Activated naive CD4-positive, alpha-beta T cell treated with anti-CD3 and anti-CD28 coated beads, Interleukin-2, amount 10 ng/mL, durations not matched to agents 7 days and 5 days (primary cell): ENCODE measurements at regions not wholly inside any gene's neighbourhood (a gene's known extent, or its start where the extent isn't known, plus 50 kb on each side); places are given as distances from the start of the nearest gene placed in this dataset.
"Not testable (repeated sequence)": the region's sequence is repeated elsewhere in the genome, so short reads cannot be mapped to it uniquely, and the experiment has no call there.

Source experiments
- CTCF ChIA-PET: fragments of 350-600 bp; sonication (Branson Sonifier 250); formaldehyde crosslinking; loops from one replicate; lab custom pipeline; 2021; ENCODE audit warnings: antibody characterized with exemption; lab: Charles Lee
- DNase-seq: peaks from one replicate; pipeline ENCODE4 v3.0.0-alpha.2; 2020
- H3K27ac Mint-ChIP-seq: one replicate; pipeline ENCODE4 v1.8.0; 2021; ENCODE audit warnings: mild to moderate bottlenecking, moderate library complexity, mixed read lengths
- H3K27me3 Mint-ChIP-seq: one replicate; pipeline ENCODE4 v1.8.0; 2021; ENCODE audit warnings: mild to moderate bottlenecking, mixed read lengths
- H3K36me3 Mint-ChIP-seq: one replicate; pipeline ENCODE4 v1.8.0; 2021; ENCODE audit warnings: mixed read lengths
- H3K4me1 Mint-ChIP-seq: one replicate; pipeline ENCODE4 v1.8.0; 2021; ENCODE audit warnings: mixed read lengths
- H3K4me3 Mint-ChIP-seq: one replicate; pipeline ENCODE4 v1.8.0; 2021; ENCODE audit warnings: mild to moderate bottlenecking, moderate library complexity, mixed read lengths
- H3K9me3 Mint-ChIP-seq: one replicate; pipeline ENCODE4 v1.8.0; 2021; ENCODE audit warnings: mixed read lengths

DNA sequence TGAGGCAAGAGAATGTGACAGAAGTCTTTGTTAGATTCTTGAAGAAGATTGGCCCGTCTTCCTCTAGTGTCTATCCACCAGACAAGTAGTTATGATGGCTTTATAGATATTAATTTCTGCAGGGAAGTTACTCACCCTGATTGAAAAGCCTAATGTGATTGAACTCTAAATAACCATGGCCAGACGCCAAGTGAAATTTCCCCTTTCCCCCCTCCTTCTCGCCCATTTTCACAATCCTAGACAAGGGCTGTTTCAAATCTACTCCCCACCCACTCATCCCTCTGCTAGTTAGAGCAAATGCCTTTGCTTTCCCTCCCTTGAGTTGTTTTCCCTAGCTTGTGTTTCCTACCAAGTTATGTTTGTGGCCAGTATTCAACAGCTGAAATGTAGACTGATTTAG lies 182.5 kb downstream of the TMEM167A start:
- Mint-ChIP-seq H3K9me3 (no peaks in the 10 kb centered on the region), H3K4me3 (no peak overlapping the region), H3K27ac (no peak overlapping the region), H3K36me3 (no peaks in the 10 kb centered on the region), H3K27me3 (no peaks in the 10 kb centered on the region), H3K4me1 (no peaks in the 10 kb centered on the region)
- CTCF ChIA-PET: no interaction called here
- DNase-seq: no peak

GRCh38 chr5:82889088-82889487 lies 188.1 kb downstream of the TMEM167A start:
- H3K4me1 Mint-ChIP-seq: peaks cover 3% of the 10 kb centered on the region
- CTCF ChIA-PET: no interaction called here

GRCh38 chr5:82886911-82887310 lies 190.3 kb downstream of the TMEM167A start:
- Mint-ChIP-seq H3K36me3 (no peaks in the 10 kb centered on the region), H3K9me3 (no peaks in the 10 kb centered on the region), H3K4me3 (no peak overlapping the region), H3K27me3 (no peaks in the 10 kb centered on the region), H3K27ac (no peak overlapping the region), H3K4me1 (peaks cover 6% of the 10 kb centered on the region)
- CTCF ChIA-PET: no interaction called here
- no peak for DNase-seq

More at GRCh38 chr5:82889088-82889487, 188.1 kb downstream of the TMEM167A start:
- no peak overlapping the region for H3K27ac Mint-ChIP-seq
- H3K36me3 Mint-ChIP-seq: no peaks in the 10 kb centered on the region
- DNase-seq: no peak
- H3K4me3 Mint-ChIP-seq: no peak overlapping the region
- no peaks in the 10 kb centered on the region for H3K9me3 Mint-ChIP-seq
- no peaks in the 10 kb centered on the region for H3K27me3 Mint-ChIP-seq

DNA sequence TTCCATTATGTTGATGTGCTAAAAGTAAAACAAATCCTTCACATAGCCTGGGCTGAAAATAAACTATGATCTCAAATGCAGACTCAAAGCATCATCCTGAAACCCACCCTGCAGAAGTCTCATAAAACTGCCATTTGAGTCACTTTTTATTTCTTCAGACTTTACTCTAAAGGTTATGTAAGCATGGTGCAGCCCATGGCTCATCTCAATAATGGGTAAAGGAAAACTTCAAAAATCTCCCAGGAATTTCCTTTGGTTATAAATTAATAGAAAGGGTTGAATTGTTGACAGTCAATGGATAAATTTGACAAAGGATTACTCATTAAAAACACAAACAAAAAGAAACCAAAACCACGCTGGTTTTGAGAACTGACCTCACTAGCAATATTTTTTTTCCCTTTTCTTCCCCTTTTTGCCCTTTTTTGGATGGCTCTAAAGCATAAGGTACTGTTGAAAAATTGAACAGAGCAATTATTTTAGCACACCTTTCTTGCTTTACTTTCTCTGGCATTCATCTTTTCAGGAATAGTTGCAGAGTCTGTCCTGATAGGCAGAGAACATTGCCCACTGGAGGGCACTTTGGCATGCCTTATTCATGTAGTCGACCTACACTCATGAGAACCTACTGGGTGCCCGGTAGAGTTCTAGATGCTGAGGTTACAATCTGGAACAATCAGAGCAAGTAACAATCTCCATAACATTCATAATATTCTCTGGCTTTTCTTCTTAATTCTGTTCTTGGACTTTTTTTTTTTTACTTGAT lies 191.4 kb downstream of the TMEM167A start:
- CTCF ChIA-PET: no interaction called here
- no peaks in the 10 kb centered on the region for H3K27me3 Mint-ChIP-seq
- DNase-seq: no peak
- no peak overlapping the region for H3K4me3 Mint-ChIP-seq
- H3K36me3 Mint-ChIP-seq: no peaks in the 10 kb centered on the region
- no peak overlapping the region for H3K27ac Mint-ChIP-seq
- peaks cover 12% of the 10 kb centered on the region for H3K4me1 Mint-ChIP-seq
- H3K9me3 Mint-ChIP-seq: no peaks in the 10 kb centered on the region

- no peaks in the 10 kb centered on the region for H3K27me3 Mint-ChIP-seq
- H3K4me3 Mint-ChIP-seq: no peak overlapping the region
- no peaks in the 10 kb centered on the region for H3K36me3 Mint-ChIP-seq
- peaks cover 2% of the 10 kb centered on the region for H3K9me3 Mint-ChIP-seq
- H3K27ac Mint-ChIP-seq: no peak overlapping the region
- peaks cover 12% of the 10 kb centered on the region for H3K4me1 Mint-ChIP-seq
- CTCF ChIA-PET: no interaction called here
- no peak for DNase-seq
Observed at GRCh38 chr5:82884821-82885471, 192.2 kb downstream of the TMEM167A start.

GRCh38 chr5:82882316-82882715 lies 194.9 kb downstream of the TMEM167A start:
- CTCF ChIA-PET: interaction anchor here (0.9 kb wide), 1 partner anchor 241 kb away, joined by 4 read pairs; no protein-coding TSS in a partner anchor

GRCh38 chr5:82881571-82882174 lies 195.5 kb downstream of the TMEM167A start:
- peak overlapping the region; percentile 15 for H3K27ac Mint-ChIP-seq
- CTCF ChIA-PET: interaction anchor here (0.9 kb wide), 1 partner anchor 240 kb away, joined by 4 read pairs; no protein-coding TSS in a partner anchor
- H3K4me1 Mint-ChIP-seq: peaks cover 9% of the 10 kb centered on the region
- no peaks in the 10 kb centered on the region for H3K36me3 Mint-ChIP-seq
- DNase-seq: no peak
- H3K27me3 Mint-ChIP-seq: no peaks in the 10 kb centered on the region
- peaks cover 9% of the 10 kb centered on the region for H3K9me3 Mint-ChIP-seq
- H3K4me3 Mint-ChIP-seq: no peak overlapping the region

More at GRCh38 chr5:82882316-82882715, 194.9 kb downstream of the TMEM167A start:
- no peak for DNase-seq
- no peaks in the 10 kb centered on the region for H3K36me3 Mint-ChIP-seq
- H3K9me3 Mint-ChIP-seq: peaks cover 9% of the 10 kb centered on the region
- peak overlapping the region; percentile 17 for H3K27ac Mint-ChIP-seq
- H3K4me3 Mint-ChIP-seq: no peak overlapping the region
- no peaks in the 10 kb centered on the region for H3K27me3 Mint-ChIP-seq
- peaks cover 9% of the 10 kb centered on the region for H3K4me1 Mint-ChIP-seq

DNA sequence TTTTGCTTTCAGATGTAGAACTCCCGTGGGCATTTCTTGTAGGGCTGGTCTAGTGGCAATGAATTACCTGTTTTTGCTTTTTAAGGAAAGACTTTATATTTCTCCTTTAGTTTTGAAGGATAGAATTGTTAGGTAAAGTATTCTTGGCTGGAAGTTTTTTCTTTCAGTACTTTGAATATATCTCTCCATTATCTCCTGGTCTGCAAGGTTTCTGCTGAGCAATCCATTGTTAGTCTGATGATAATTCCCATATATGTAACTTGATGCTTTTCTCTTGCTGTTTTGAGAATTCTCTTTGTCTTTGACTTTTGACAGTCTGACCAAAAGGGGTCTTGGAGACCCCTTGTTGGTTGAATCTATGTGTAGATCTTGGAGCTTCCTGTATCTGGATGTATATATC lies 198.1 kb downstream of the TMEM167A start:
- Mint-ChIP-seq H3K4me3 (no peak overlapping the region), H3K9me3 (peaks cover 9% of the 10 kb centered on the region), H3K27ac (no peak overlapping the region), H3K27me3 (no peaks in the 10 kb centered on the region), H3K4me1 (peaks cover 9% of the 10 kb centered on the region), H3K36me3 (no peaks in the 10 kb centered on the region)
- no peak for DNase-seq
- CTCF ChIA-PET: no interaction called here

DNA sequence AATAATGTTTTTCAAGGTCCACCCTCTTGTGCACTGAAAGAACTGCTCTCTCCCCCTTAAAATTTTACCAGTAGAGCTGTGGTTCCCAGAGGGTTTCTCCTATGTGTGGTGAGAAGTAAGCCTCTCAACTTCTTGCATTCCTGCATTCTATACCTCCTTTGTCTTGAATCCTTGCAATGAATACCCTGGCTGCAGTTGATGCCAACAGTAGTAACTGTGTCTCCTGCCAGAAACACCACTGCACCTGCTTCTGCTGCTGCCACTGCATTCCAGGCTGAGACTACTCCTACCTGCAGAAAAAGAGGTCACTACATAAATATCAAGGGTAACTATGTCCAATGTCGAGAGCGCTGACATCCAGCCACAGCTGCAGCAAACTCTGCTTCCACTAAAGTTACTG lies 203.7 kb downstream of the TMEM167A start:
- no peak overlapping the region for H3K27ac Mint-ChIP-seq
- CTCF ChIA-PET: interaction anchor here (0.7 kb wide), 1 partner anchor 222 kb away, joined by 3 read pairs; no protein-coding TSS in a partner anchor
- no peaks in the 10 kb centered on the region for H3K4me1 Mint-ChIP-seq
- no peak for DNase-seq
- H3K4me3 Mint-ChIP-seq: no peak overlapping the region
- H3K9me3 Mint-ChIP-seq: peaks cover 2% of the 10 kb centered on the region
- H3K27me3 Mint-ChIP-seq: no peaks in the 10 kb centered on the region
- no peaks in the 10 kb centered on the region for H3K36me3 Mint-ChIP-seq

DNA sequence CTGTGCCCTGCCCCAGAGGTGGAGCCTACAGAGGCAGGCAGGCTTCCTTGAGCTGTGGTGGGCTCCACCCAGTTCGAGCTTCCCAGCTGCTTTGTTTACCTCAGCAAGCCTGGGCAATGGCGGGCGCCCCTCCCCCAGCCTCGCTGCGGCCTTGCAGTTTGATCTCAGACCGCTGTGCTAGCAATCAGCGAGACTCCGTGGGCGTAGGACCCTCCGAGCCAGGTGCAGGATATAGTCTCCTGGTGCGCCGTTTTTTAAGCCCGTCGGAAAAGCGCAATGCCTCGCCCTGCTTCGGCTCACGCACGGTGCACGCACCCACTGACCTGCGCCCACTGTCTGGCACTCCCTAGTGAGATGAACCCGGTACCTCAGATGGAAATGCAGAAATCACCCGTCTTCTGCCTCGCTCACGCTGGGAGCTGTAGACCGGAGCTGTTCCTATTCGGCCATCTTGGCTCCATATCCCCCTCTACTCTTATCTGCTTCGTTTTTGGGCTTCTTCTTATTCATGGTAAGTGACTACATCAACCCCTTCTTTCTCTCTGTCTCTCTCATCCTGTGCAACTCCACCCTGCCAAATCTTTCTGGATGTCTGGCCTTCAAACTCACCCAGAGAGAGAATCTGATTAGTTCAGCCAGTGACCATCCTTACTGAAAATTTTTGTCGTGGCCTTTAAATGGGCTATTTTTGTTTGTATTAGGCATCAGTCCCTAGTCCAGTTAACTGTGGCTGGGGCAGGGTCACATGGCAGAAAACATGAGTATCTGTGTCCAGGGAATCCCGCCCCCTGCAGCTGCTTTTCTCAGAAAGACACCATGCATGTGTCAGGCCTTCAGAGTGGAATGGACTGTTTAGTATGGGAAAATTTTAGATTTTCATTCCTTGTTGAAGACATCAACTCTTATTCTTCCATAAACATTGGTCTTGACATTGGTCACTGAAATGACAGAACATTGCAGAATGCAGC lies 204.6 kb downstream of the TMEM167A start:
- H3K27me3 Mint-ChIP-seq: not testable (repeated sequence)

DNA sequence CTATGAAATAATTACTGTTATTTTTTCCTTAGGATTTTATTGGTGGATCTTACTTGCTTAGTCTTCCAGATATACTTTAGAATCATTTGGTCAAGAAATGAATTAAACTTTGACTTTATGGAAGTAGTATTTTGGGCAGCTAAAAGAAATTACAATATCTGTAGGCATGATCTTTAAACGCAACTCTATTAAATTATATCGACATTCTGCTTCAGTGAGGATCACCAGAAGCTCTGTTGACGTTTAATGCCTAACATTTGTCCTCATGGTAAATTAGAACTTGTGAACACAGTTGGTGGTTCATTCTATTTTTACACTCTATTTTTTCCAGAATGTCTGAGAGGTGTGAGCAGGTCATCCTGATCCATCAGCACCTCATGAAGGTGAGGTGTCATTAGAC lies 211.6 kb downstream of the TMEM167A start:
- Mint-ChIP-seq H3K4me1 (no peaks in the 10 kb centered on the region), H3K27ac (no peak overlapping the region), H3K9me3 (no peaks in the 10 kb centered on the region), H3K36me3 (no peaks in the 10 kb centered on the region), H3K27me3 (no peaks in the 10 kb centered on the region), H3K4me3 (no peak overlapping the region)
- CTCF ChIA-PET: interaction anchor here (0.6 kb wide), 1 partner anchor 329 kb away, joined by 3 read pairs; no protein-coding TSS in a partner anchor
- DNase-seq: no peak

More for the DNA sequence above, 204.6 kb downstream of the TMEM167A start:
- H3K27ac Mint-ChIP-seq, H3K4me1 Mint-ChIP-seq, H3K9me3 Mint-ChIP-seq, CTCF ChIA-PET, H3K36me3 Mint-ChIP-seq, H3K4me3 Mint-ChIP-seq, DNase-seq: not testable (repeated sequence)

DNA sequence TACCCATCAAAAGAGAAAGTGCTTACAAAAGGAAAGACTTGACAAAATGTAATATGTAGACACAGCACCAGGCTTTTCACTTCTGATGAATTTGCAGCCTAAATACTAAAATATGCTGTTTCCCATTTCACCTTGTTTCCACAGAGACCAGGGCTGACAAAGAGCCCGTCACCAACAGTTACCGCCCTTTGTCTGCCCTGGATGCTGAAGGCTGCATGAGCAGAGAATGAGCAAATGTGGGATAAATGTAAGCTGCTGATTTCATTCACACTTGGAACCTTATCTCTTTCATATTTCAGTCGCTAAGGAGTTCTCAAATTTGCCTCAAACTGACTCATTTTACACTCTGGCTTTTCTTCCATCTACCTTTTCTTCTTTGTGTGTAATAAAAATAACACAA lies 213.9 kb downstream of the TMEM167A start:
- CTCF ChIA-PET: no interaction called here
- no peak for DNase-seq
- no peaks in the 10 kb centered on the region for H3K36me3 Mint-ChIP-seq
- H3K27ac Mint-ChIP-seq: no peak overlapping the region
- H3K4me1 Mint-ChIP-seq: no peaks in the 10 kb centered on the region
- no peaks in the 10 kb centered on the region for H3K9me3 Mint-ChIP-seq
- no peaks in the 10 kb centered on the region for H3K27me3 Mint-ChIP-seq
- no peak overlapping the region for H3K4me3 Mint-ChIP-seq

GRCh38 chr5:82862711-82863110 lies 214.5 kb downstream of the TMEM167A start:
- no peaks in the 10 kb centered on the region for H3K36me3 Mint-ChIP-seq
- no peaks in the 10 kb centered on the region for H3K9me3 Mint-ChIP-seq
- no peaks in the 10 kb centered on the region for H3K4me1 Mint-ChIP-seq
- DNase-seq: no peak
- H3K27me3 Mint-ChIP-seq: no peaks in the 10 kb centered on the region
- H3K4me3 Mint-ChIP-seq: no peak overlapping the region
- CTCF ChIA-PET: no interaction called here
- H3K27ac Mint-ChIP-seq: no peak overlapping the region

DNA sequence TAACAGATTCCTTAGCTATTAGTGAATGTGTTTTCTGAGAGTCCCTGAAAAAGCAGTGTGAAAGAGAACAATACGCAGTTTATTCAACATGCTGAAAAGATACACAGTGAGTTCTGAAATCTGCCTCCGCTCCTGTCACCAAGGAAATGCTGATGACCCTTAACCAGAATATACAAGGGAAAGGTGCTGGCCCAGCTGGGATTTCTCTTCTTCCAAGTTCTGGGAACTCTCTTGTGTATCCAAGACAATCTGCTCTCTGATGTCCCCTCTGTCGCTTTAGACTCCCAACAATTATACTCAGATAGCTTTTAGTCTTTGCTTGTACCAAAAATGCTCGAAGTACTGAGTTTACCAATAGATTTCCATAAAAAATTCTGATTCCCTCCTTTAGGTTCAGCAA lies 214.9 kb downstream of the TMEM167A start:
- CTCF ChIA-PET: no interaction called here
- no peak for DNase-seq

More for the DNA sequence above, 214.9 kb downstream of the TMEM167A start:
- no peak overlapping the region for H3K4me3 Mint-ChIP-seq
- no peaks in the 10 kb centered on the region for H3K9me3 Mint-ChIP-seq
- H3K4me1 Mint-ChIP-seq: no peaks in the 10 kb centered on the region
- H3K36me3 Mint-ChIP-seq: no peaks in the 10 kb centered on the region
- H3K27me3 Mint-ChIP-seq: no peaks in the 10 kb centered on the region
- H3K27ac Mint-ChIP-seq: no peak overlapping the region
